Esophagus squamous epithelium (tissue), 5 donors: ENCODE measurements at regions not wholly inside any gene's neighbourhood (a gene's known extent, or its start where the extent isn't known, plus 50 kb on each side); places are given as distances from the start of the nearest gene placed in this dataset.

ENCODE experiments used
- DNase-seq: peaks from one replicate; lab custom pipeline; 2025; lab: John Stamatoyannopoulos, UW
- H3K27ac ChIP-seq, 4 donors: fragments of 200-600 bp; sonication (generic); one replicate each; pipeline ENCODE4 v1.5.1; 2016 to 2019; ENCODE audit warnings: mild to moderate bottlenecking in 1 of 4
- H3K27me3 ChIP-seq, 4 donors: fragments of 200-600 bp; sonication (generic); 1 replicate in 3 of 4; 2 replicates in 1 of 4; pipeline versions ENCODE4 v1.5.1 to v1.6.0; 2017 to 2021; ENCODE audit warnings: antibody characterized with exemption in 1 of 4
- H3K36me3 ChIP-seq, 3 donors: fragments of 200-600 bp; sonication (generic); one replicate each; pipeline ENCODE4 v1.5.1; 2016 to 2019
- H3K4me1 ChIP-seq, 3 donors: fragments of 200-600 bp; sonication (generic); one replicate each; pipeline ENCODE4 v1.5.1; 2017 to 2019
- H3K4me3 ChIP-seq, 4 donors: fragments of 200-600 bp; sonication (generic); 1 replicate in 3 of 4; 2 replicates in 1 of 4; pipeline ENCODE4 v1.5.1; 2016 to 2019; ENCODE audit warnings: mild to moderate bottlenecking in 2 of 4, moderate library complexity in 1 of 4
- H3K9me3 ChIP-seq, 3 donors: fragments of 200-600 bp; sonication (generic); one replicate each; pipeline ENCODE4 v1.5.1; 2016 to 2019
- CTCF ChIP-seq, 6 experiments: fragments of 450-650 bp in 4 of 6; fragments of 200-600 bp in 2 of 6; sonication (generic) in 2 of 6; IDR thresholded peaks; one replicate each; pipeline ENCODE4 v1.5.1; 2016 to 2019; ENCODE audit warnings: antibody characterized with exemption in 6 of 6, mild to moderate bottlenecking in 4 of 6, moderate library complexity in 4 of 6
- POLR2A ChIP-seq, 4 donors: fragments of 450-650 bp; IDR thresholded peaks; one replicate each; pipeline ENCODE4 v1.6.1; 2017; ENCODE audit warnings: antibody characterized with exemption in 4 of 4, mild to moderate bottlenecking in 4 of 4, moderate library complexity in 3 of 4
- WGBS, 2 donors: methylation state at CpG; one replicate each; pipeline ENCODE4 v1.1.5; 2018; 5-methylcytosine and 5-hydroxymethylcytosine counted together
- intact Hi-C: fragments of 100-400 bp; cut with DNase I; formaldehyde crosslinking; loops from one replicate; pipeline ENCODE4 v1.15.0; 2022
- donor health status: DM: yes; HTN: yes; CAD: no.

- no peak for DNase-seq
- no peaks in the 10 kb centered on the region for H3K27me3 ChIP-seq
- TF ChIP-seq POLR2A (IDR thresholded peaks at IDR 0.05) (no peak), CTCF (IDR thresholded peaks at IDR 0.05) (no peak)
- no peak overlapping the region for H3K27ac ChIP-seq
- H3K4me3 ChIP-seq = no peak overlapping the region
- WGBS, 2 donors = 62 to 75% methylated on average over 2 of the region's 2 CpGs
- H3K4me1 ChIP-seq = no peaks in the 10 kb centered on the region
- no peaks in the 10 kb centered on the region for H3K9me3 ChIP-seq
- intact Hi-C loops = no loop called here
- H3K36me3 ChIP-seq = no peaks in the 10 kb centered on the region
Observed at GRCh38 chrX:30483996-30484395, 93.6 kb downstream of the TASL start.

GRCh38 chrX:30468471-30468870 is 109.1 kb downstream of the TASL start:
- H3K9me3 ChIP-seq = no peaks in the 10 kb centered on the region
- TF ChIP-seq POLR2A (IDR thresholded peaks at IDR 0.05) = no peak
- no peak for TF ChIP-seq CTCF (IDR thresholded peaks at IDR 0.05)
- H3K36me3 ChIP-seq = no peaks in the 10 kb centered on the region
- H3K27me3 ChIP-seq = no peaks in the 10 kb centered on the region
- no peak overlapping the region for H3K27ac ChIP-seq
- intact Hi-C loops = no loop called here
- DNase-seq = no peak
- H3K4me1 ChIP-seq = no peaks in the 10 kb centered on the region
- 32 to 45% methylated on average over 3 of the region's 3 CpGs for WGBS, 2 donors
- no peak overlapping the region for H3K4me3 ChIP-seq
